ENCODE measurements at regions not wholly inside any gene's neighbourhood (a gene's known extent, or its start where the extent isn't known, plus 50 kb on each side); places are given as distances from the start of the nearest gene placed in this dataset.

DNA sequence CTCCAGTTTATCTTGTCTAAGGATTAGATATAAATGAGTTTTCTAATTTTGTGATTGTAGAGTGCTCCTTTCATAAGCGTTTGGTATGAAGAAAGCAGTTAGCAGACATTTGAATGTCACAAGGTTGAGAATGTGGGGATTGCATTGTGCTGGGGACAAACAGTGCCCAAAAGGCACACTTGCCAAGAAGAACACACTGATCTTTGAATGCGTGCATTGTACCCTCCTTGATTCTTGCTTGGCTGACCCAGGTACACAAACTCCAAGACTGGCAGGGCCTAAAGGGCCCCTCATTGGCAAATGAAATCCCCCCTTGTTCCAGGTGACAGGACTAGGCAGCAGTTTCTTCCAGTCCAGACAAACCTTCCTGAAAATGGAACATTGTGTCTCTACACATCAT lies 96.9 kb upstream of the LIFR start:
- Histone ChIP-seq H3K9me1 (replicated peaks; ENCODE audit: control insufficient read depth, extremely low read depth, insufficient read depth, low read length) (no peaks in the 10 kb centered on the region), H3K36me3 (ENCODE audit: control insufficient read depth in 2 of 2, extremely low read depth in 1 of 2, insufficient read depth in 2 of 2, low read length in 2 of 2) (no peaks in the 10 kb centered on the region), H3K4me2 (ENCODE audit: insufficient read depth, low read length) (no peak overlapping the region), H3K4me3 (replicated peaks in 1 of 3; ENCODE audit: insufficient read depth in 1 of 3, low read depth in 1 of 3, low read length in 3 of 3) (no peak overlapping the region), H3K27me3 (ENCODE audit: control insufficient read depth in 2 of 2, insufficient read depth in 2 of 2, low read length in 2 of 2) (no peaks in the 10 kb centered on the region), H3K9me3 (replicated peaks; ENCODE audit: control insufficient read depth, insufficient read depth, low read length) (no peaks in the 10 kb centered on the region), H3K4me1 (ENCODE audit: control insufficient read depth, extremely low read depth, insufficient read depth, low read length) (peaks cover 18% of the 10 kb centered on the region), H2AFZ (ENCODE audit: low read depth, low read length) (no peak overlapping the region), H3K27ac (ENCODE audit: insufficient read depth, low read depth, low read length) (no peak overlapping the region), H3K79me2 (ENCODE audit: control insufficient read depth, insufficient read depth, low read length) (no peaks in the 10 kb centered on the region), H4K20me1 (replicated peaks; ENCODE audit: control insufficient read depth, extremely low read depth, insufficient read depth, low read length) (no peaks in the 10 kb centered on the region), H3K9ac (replicated peaks; ENCODE audit: extremely low read depth, insufficient read depth, low read length) (no peak overlapping the region)
- no TSS peak for BruUV-seq (replicated peaks)
- CTCF ChIA-PET, result interaction anchor here (0.6 to 3.7 kb wide), 4 partner anchors 10 to 233 kb away, joined by 3 to 22 read pairs (median 3); no protein-coding TSS in a partner anchor
- intact Hi-C loops (cut with micrococcal nuclease), result loop anchor here (5.0 kb wide), 1 partner anchor 219 kb away; no protein-coding TSS in a partner anchor
- dilution Hi-C loops (cut with MboI; ENCODE audit: extremely low pct_ligation_motif_present, low sequenced_read_pairs), result no loop called here
- DNase-seq (ENCODE audit: low read depth, low spot score), result no peak
- POLR2A ChIA-PET, result no interaction called here
- FAIRE-seq, result no peak
- TF ChIP-seq, protein P1, sequence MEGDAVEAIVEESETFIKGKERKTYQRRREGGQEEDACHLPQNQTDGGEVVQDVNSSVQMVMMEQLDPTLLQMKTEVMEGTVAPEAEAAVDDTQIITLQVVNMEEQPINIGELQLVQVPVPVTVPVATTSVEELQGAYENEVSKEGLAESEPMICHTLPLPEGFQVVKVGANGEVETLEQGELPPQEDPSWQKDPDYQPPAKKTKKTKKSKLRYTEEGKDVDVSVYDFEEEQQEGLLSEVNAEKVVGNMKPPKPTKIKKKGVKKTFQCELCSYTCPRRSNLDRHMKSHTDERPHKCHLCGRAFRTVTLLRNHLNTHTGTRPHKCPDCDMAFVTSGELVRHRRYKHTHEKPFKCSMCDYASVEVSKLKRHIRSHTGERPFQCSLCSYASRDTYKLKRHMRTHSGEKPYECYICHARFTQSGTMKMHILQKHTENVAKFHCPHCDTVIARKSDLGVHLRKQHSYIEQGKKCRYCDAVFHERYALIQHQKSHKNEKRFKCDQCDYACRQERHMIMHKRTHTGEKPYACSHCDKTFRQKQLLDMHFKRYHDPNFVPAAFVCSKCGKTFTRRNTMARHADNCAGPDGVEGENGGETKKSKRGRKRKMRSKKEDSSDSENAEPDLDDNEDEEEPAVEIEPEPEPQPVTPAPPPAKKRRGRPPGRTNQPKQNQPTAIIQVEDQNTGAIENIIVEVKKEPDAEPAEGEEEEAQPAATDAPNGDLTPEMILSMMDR (IDR thresholded peaks at IDR 0.05; ENCODE audit: extremely low read depth in 1 of 2, insufficient read depth in 1 of 2, low read depth in 1 of 2, low read length in 2 of 2), result no peak
- TF ChIP-seq MYC (IDR thresholded peaks at IDR 0.05; ENCODE audit: low read depth, low read length) (no peak), JUN (IDR thresholded peaks at IDR 0.05; ENCODE audit: borderline replicate concordance, insufficient read depth, insufficient read length, low read depth) (no peak), POLR2A (IDR thresholded peaks at IDR 0.05; ENCODE audit: low read depth, low read length) (no peak), EZH2 (IDR thresholded peaks at IDR 0.05; ENCODE audit: borderline replicate concordance, low read depth, low read length, severe bottlenecking) (no peak), GATA2 (IDR thresholded peaks at IDR 0.05; ENCODE audit: insufficient read depth, insufficient read length, low read depth, low read length) (no peak), FOS (IDR thresholded peaks at IDR 0.05; ENCODE audit: borderline replicate concordance, insufficient read depth, low read length) (no peak), POLR2AphosphoS5 (IDR thresholded peaks at IDR 0.05; ENCODE audit: insufficient read depth, low read depth, low read length) (no peak), MAX (IDR thresholded peaks at IDR 0.05; ENCODE audit: insufficient read depth, insufficient read length) (no peak)
